NCI-H1436 (cell line): ENCODE measurements at regions not wholly inside any gene's neighbourhood (a gene's known extent, or its start where the extent isn't known, plus 50 kb on each side); places are given as distances from the start of the nearest gene placed in this dataset.
A peak's percentile ranks its signal among the peaks of the same experiment; 100 is the strongest.

Experiments
- DNase-seq: peaks from one replicate; lab custom pipeline; 2025; lab: John Stamatoyannopoulos, UW

DNA sequence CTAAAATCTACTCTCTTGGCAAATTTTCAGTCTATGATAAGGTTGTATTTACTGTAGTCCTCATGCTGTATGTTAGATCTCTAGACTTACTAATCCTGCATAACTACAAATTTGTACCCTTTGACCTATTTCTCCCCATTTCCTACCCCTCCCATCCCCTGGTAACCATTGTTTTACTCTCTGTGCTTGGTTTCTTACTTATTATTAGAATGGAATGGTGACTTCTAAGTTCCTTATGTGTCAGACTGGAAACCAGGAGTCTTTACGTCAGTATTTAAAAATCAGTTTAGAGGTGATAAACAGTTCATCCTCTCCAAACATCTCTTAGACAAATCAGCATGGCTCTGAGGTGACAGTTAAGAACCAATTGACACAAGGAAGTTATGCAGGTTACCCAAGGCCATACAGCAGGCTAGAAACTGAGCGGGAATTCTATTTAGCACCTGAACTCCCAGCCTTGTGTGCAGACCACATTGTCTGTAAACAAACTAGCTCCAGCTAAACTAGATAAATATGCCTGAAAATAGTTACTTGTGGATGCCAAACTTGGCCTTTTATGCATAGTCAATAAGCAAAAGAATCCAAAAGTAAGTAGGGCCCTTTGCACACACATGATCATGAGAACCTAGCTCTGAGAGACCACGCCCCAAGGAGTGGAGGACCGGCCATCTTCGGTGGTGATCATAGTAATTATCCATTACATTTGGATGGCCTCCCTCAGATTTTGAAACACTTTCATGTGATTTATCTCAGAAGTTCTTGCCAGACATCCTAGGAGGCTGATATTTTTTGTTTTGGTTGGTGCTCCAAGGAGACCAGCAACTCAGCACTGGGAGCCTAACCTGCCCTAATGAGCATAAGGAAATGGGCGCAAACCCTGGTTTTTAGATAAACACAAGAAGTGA is 72.3 kb upstream of the BOC start:
- no peak for DNase-seq

DNA sequence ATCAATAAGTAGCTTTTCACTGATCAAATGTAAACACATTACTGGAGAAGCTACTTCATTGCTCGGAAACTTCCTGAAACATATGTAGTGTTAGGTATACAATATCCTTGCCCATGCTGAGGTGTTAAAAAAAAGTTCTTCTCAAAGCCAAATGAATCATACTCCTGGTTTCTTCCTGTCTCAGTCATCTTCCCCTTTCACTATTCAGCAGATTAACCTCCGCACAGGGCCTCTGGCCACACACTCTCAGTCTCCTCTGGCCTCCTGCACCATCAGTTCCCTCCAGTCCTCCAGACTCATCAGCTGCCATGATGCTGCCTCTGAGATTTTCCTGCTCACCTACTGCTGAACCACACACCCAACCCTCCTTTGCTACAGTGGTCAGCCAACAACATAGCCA is 70.5 kb upstream of the BOC start:
- DNase-seq: no peak

DNA sequence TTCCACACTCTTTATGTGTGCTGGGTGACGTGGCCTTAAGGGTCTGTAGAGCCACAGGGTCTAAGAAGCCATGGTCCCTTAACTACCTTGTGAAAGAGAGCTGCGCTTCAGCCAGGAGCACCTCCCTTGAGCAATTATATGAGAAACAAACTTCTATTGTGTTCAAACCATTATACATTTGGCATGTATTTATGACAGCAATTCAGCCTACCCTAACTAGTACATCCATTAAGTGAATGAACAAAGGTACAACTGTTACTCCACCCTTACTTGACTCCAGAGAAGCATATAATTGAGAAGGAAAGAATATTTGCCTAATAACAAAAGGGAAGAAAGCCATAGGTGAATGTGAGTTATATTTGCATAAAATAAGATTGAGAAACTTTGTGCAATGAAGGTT is 69.8 kb upstream of the BOC start:
- DNase-seq: peak; percentile 80

DNA sequence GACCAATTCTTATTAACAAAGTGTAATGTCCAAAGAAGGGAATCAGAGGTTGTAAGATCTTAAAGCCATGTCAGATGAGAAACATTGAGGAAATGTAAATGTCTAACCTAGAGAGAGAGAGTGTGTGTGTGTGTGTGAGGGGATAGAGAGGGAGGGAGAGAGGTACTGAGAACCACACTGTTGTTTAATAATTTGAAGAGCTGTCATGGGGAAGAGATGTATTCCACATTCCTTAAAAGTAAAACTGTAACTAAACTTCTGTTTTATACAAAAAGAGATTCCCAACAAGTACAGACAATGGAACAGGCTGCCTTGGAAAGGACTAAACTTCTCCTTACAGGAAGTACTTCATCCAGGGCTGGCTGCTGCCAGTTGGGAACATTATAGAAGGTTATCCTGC is 68.9 kb upstream of the BOC start:
- no peak for DNase-seq

DNA sequence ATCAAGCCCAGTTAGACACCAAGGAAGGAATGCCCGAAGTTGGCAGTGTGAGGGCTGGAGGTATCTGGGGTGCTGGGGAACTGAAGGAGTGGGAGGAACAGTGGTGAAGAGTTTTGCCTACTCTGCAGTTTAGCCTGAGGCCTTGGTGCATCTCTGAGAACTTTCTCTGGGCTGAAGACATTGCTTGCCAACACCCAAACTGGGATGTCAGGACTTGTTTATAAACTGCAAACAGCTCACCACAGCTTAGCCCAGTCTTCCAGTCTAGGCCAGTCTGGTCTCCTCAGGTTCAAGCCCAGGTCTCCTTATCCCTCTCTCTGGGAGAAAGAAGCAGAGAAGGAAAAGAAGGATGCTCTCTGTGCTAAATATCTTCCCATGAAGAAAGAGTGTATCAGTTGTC is 68.0 kb upstream of the BOC start:
- DNase-seq: no peak

DNA sequence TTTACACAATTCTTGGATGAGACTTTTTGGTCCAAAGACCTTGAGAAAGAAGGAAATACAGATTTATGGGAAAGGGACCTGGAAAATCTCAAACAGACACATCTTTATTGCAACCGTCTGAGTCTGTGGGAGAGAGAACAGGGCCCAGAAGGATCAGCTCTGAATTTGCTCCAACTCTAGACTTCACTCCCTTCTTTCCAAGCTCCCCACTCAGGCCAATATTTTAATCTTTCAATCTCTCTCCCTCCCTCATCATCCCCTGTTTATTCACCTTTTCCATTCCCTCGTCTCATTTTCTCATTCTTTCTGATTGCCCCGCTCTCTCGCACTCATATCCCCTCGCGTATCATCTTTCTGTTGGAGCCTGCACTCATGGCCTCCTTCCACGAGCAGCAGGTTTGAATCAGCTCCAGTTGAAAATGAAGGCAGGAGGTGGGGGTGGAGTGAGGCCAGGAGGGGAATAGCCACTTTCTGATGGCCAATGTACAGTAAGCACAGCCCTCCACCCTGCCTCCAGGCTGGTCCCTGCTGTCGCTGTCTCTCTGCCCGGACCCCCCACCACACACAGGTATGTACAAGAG is 63.6 kb upstream of the BOC start:
- DNase-seq: no peak

DNA sequence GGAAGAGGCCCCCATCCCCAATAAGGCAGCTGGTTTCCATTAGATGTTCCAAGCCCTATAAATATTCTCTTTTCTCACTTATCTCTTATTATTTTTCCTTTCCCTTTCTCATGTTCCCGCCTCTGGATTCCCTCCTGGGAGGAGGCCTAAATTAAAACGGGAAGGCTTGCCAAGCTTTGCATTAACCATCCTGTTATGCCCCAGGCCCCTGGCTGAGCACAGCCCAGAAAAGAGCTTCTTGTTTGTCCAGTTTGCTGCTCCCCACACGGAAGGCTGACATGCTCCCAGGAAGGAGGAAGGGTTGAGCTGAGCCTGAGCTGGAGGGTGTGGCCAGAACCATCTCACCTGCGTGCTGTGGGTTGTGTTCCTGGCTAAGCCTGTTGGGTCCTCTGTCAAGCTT is 63.1 kb upstream of the BOC start:
- DNase-seq: peak; percentile 35

DNA sequence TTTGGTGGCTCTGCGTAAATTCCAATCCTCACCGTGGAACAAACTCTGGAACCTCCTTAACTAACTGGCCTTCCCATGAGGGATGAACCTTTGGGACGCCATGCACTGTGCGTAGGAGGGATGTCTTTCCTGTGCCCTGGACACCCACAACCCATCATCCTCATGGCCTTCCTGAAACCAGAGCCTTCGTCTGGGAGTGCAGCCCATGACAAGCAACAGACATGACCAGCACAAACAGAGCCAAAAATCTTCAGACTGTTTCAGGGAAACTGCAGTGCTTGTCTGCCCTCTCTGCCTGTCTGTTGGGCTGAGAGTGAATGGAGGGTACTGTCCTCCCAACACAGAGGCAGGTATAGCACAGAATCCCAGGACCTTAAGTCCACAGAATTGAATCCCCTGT is 61.1 kb upstream of the BOC start:
- no peak for DNase-seq

DNA sequence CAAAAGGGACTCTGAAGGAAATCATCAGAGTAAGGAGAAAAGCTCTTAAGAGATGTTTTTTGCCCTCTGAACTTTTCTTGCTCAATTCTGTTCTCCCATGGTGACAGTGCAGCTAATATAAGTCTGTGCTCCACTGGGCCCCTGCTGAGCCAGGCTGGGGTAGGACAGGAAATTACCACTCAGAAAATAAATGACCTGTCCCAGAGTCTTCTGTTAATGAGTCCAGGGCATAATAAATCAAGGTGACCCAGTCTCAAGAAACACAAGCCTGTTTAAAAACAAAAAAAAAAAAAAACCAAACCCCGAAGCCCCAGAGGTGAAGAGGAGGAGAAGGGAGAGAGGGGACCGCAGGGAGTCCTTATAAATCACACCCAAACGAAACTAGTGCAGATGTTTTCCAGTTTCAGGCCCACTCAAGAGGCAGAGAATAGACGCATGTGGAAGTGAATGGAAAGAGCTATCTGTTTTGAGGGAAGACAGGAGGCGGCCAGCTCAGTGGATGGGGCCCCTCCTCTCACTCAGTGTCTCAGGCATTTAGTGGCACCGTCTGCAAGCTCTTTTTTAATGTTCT is 59.8 kb upstream of the BOC start:
- no peak for DNase-seq

DNA sequence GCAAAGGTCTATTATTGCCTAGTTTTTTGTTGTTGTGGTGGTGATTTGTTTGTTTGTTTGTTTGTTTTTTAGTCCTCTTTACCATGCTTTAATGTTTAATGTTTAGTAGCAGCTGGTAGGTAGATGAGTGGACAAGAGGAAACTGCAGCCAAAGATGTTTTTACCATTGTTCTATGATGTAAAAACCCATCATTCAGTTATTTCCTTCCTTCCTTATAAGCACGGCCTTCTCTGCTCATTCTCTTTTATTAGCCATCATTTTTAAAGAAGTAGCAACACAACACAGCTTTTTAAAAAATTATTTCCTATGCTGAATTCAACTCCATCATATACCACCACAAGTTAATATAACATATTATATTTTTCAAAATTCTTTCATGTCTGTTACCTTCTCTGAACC is 58.5 kb upstream of the BOC start:
- DNase-seq: no peak

DNA sequence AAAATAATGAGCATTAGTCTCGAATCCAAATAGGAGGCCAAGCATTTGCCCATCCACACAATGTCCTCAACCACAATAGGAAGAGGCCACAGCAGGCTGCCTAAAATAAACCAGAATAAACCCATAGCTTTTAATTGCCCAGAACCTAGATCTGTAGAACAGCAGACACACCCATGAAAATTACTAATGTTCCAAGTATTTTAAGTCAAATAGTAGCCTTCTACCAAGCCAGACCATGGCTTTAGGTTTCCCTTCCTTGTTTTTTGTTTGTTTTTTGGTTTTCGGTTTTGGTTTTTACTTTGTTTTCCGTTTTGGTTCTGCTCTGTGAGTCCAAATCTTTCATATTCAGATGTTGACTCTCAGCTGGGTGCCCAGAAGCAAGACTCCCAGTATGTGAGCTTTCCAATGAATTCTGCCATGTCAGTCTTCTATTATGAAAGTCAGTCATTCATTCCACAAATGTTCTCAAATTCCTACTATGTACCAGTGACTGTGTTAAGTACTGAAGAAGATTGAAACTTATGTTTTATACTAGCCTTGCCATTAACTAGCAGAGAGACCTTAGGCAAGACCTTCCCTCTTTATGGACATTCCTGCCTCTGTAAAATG is 57.8 kb upstream of the BOC start:
- no peak for DNase-seq

DNA sequence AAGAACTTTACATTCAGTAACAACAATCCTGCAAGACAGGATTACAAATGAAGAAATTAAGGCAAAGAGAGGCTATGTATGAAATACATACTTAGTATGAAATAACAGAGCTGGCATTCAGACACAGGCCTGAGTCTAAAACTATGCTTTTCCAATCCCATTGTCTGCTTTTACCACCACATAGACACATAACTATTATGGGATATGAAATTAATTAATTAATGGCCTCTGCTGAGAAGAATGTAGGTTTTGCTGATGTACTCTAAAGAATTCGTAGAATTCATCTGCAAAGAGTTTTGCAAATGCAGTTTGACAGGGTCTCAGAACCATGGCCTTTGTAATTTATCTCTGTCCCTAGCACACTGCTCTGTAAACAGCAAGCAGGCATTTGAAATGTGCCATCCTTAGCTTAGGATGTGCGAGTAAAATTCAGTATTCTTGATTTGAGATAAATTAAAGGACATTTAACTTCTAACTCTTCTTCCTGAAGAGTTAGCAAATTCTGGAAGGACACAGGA is 54.5 kb upstream of the BOC start:
- DNase-seq: no peak

DNA sequence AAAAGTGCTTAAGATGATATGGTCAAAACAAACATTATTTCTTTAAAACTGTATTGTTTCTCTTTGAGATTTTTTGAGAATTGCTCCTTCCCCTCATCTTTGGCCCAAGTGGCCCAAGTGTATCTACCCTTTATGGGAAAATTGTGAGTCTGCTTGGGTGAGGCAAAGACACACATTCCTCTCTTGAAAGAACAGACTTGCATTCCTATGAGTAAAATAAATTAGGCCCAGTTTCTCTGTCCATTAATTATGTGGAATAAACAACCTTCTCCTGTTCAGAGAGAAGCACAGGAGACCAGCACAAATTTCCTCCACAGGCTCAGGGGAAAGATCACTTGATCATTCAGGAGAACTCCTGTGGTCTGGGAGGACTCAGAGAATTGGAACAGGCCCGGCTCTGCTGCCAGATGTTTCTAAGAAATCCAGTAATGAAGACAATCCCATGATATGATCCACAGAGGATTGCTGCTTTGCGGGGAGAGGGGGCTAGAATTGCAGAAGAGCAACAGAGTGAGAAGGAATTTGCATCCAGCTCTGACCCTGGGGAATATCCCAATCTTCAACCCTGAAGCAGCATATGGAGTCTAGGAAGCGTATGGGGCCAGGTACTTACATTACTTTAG is 53.8 kb upstream of the BOC start:
- DNase-seq: no peak

DNA sequence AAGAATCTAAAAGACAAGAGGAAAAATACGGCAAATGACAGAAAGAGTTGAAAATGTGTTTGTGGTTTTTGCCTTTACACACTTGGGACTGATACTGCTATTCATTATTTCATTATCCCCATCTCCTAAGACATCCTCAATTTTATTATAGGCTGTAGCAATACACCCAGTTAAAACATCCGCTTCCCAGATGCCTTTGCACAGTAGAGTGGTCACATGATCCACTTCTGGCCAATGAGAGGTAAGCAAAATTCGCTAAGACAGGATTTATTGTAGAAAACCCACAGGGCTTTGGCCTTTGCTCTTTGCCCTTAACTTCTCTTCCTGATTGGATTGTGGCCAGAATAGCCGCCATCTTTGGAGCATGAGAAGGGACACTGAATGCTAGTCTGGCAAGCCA is 53.2 kb upstream of the BOC start:
- no peak for DNase-seq
